ENCODE measurements at regions not wholly inside any gene's neighbourhood (a gene's known extent, or its start where the extent isn't known, plus 50 kb on each side); places are given as distances from the start of the nearest gene placed in this dataset.

DNA sequence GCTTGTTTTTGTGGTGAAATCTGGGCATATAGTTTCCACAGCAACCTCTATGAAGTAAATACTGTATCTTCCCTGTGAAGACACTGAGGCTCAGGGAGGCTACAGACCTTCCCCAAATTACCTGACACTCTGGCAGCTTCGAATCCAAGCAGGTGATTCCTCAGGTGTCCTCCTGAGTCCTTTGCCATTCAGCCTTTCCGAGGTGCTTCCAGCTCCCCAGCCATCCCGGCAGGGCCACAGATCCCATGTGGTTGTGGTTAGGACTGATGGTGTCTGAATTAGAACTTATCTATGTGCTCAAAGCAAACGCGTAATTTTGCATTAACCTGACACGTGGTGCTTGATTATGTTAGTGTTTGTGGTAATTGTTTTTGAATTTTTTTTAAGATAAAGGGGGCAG, 785.6 kb downstream of the BRD1 start:
- TF ChIP-seq POLR2A (IDR thresholded peaks at IDR 0.05) (no peak), EP300 (IDR thresholded peaks at IDR 0.05) (no peak)
- TF ChIP-seq, protein P1, sequence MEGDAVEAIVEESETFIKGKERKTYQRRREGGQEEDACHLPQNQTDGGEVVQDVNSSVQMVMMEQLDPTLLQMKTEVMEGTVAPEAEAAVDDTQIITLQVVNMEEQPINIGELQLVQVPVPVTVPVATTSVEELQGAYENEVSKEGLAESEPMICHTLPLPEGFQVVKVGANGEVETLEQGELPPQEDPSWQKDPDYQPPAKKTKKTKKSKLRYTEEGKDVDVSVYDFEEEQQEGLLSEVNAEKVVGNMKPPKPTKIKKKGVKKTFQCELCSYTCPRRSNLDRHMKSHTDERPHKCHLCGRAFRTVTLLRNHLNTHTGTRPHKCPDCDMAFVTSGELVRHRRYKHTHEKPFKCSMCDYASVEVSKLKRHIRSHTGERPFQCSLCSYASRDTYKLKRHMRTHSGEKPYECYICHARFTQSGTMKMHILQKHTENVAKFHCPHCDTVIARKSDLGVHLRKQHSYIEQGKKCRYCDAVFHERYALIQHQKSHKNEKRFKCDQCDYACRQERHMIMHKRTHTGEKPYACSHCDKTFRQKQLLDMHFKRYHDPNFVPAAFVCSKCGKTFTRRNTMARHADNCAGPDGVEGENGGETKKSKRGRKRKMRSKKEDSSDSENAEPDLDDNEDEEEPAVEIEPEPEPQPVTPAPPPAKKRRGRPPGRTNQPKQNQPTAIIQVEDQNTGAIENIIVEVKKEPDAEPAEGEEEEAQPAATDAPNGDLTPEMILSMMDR (IDR thresholded peaks at IDR 0.05), result no peak
